Body of pancreas (tissue), 4 donors: ENCODE measurements at regions not wholly inside any gene's neighbourhood (a gene's known extent, or its start where the extent isn't known, plus 50 kb on each side); places are given as distances from the start of the nearest gene placed in this dataset.

Experiments used
- ATAC-seq: fragments of 150-250 bp; one replicate; pipeline ENCODE4 v1.9.1; 2016
- DNase-seq, 4 donors: peaks; one replicate each; pipeline ENCODE4 v3.0.0-alpha.2; 2019
- H3K27ac ChIP-seq, 4 donors: fragments of 200-600 bp; sonication (generic); 1 replicate in 3 of 4; 2 replicates in 1 of 4; pipeline versions ENCODE4 v1.5.1 to v1.6.1; 2016 to 2019; ENCODE audit warnings: mild to moderate bottlenecking in 1 of 4, mixed read lengths in 1 of 4, moderate library complexity in 1 of 4
- H3K27me3 ChIP-seq, 2 donors: fragments of 200-600 bp; sonication (generic); one replicate each; pipeline ENCODE4 v1.6.0; 2016; ENCODE audit warnings: mild to moderate bottlenecking in 1 of 2
- H3K36me3 ChIP-seq, 2 donors: fragments of 200-600 bp; sonication (generic); replicated peaks in 1 of 2; 2 replicates each; pipeline ENCODE4 v1.5.1; 2016; ENCODE audit warnings: low read depth in 2 of 2; ENCODE audit not compliant: insufficient read depth in 1 of 2
- H3K4me1 ChIP-seq: fragments of 200-600 bp; sonication (generic); one replicate; pipeline ENCODE4 v1.6.0; 2016
- H3K4me3 ChIP-seq, 2 donors: fragments of 200-600 bp; sonication (generic); 1 replicate in 1 of 2; 2 replicates in 1 of 2; pipeline ENCODE4 v1.5.1; 2016 to 2019
- H3K9me3 ChIP-seq, 3 donors: fragments of 200-600 bp; sonication (generic); 1 replicate in 2 of 3; 2 replicates in 1 of 3; pipeline ENCODE4 v1.5.1; 2016
- POLR2A ChIP-seq, 3 donors: fragments of 450-650 bp; IDR thresholded peaks; one replicate each; pipeline ENCODE4 v1.6.1; 2016; ENCODE audit warnings: antibody characterized with exemption in 3 of 3, mild to moderate bottlenecking in 2 of 3
- WGBS, 2 donors: methylation state at CpG; one replicate each; pipeline ENCODE4 v1.1.5; 2017; 5-methylcytosine and 5-hydroxymethylcytosine counted together
- intact Hi-C: fragments of 100-400 bp; cut with DNase I; formaldehyde crosslinking; loops from one replicate; pipeline ENCODE4 v1.15.1; 2023
- TF ChIP-seq, protein P1 (sequence below), 7 experiments: fragments of 450-650 bp in 4 of 7; fragments of 200-600 bp in 3 of 7; sonication (generic) in 3 of 7; IDR thresholded peaks; one replicate each; pipeline ENCODE4 v1.5.1; 2016 to 2019; ENCODE audit warnings: antibody characterized with exemption in 7 of 7

DNA sequence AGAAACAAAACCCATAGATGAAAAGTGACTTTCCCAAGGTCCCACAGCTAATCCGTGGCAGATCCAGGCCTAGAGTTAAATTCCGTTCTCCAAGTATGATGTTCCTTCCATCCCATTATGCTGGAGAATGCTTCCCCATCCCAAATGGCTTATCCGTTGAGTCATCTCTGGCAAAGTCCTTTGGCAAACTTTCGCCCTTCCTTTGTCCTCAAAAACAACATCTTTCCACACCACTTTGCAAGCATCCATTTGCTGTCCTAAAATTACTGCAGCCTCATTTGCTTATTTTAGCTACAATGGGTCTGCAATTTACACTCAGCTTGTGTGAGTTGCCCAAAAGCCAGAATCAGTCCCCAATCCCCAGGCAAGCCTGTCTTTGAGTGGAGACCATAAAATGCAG is 304.0 kb upstream of the TLE3 start:
- ATAC-seq: no peak
- TF ChIP-seq, protein P1, sequence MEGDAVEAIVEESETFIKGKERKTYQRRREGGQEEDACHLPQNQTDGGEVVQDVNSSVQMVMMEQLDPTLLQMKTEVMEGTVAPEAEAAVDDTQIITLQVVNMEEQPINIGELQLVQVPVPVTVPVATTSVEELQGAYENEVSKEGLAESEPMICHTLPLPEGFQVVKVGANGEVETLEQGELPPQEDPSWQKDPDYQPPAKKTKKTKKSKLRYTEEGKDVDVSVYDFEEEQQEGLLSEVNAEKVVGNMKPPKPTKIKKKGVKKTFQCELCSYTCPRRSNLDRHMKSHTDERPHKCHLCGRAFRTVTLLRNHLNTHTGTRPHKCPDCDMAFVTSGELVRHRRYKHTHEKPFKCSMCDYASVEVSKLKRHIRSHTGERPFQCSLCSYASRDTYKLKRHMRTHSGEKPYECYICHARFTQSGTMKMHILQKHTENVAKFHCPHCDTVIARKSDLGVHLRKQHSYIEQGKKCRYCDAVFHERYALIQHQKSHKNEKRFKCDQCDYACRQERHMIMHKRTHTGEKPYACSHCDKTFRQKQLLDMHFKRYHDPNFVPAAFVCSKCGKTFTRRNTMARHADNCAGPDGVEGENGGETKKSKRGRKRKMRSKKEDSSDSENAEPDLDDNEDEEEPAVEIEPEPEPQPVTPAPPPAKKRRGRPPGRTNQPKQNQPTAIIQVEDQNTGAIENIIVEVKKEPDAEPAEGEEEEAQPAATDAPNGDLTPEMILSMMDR (IDR thresholded peaks at IDR 0.05): no peak
- TF ChIP-seq POLR2A (IDR thresholded peaks at IDR 0.05): no peak
- H3K9me3 ChIP-seq: no peaks in the 10 kb centered on the region
- intact Hi-C loops: no loop called here
- peaks cover 9% of the 10 kb centered on the region for H3K4me1 ChIP-seq
- 80 to 86% methylated on average over 4 of the region's 4 CpGs for WGBS, 2 donors
- H3K27ac ChIP-seq: no peak overlapping the region
- H3K27me3 ChIP-seq: no peaks in the 10 kb centered on the region
- no peak overlapping the region for H3K4me3 ChIP-seq
- DNase-seq: peak in 1 of 4 donors; percentile 8
- no peaks in the 10 kb centered on the region for H3K36me3 ChIP-seq

- Histone ChIP-seq H3K4me1 (peaks cover 9% of the 10 kb centered on the region), H3K36me3 (no peaks in the 10 kb centered on the region), H3K4me3 (no peak overlapping the region), H3K9me3 (no peaks in the 10 kb centered on the region), H3K27me3 (no peaks in the 10 kb centered on the region), H3K27ac (no peak overlapping the region)
- DNase-seq (no peak), ATAC-seq (no peak)
- TF ChIP-seq POLR2A (IDR thresholded peaks at IDR 0.05): no peak
- TF ChIP-seq, protein P1 (IDR thresholded peaks at IDR 0.05): no peak
- 94 to 97% methylated on average over 4 of the region's 4 CpGs for WGBS, 2 donors
- intact Hi-C loops: no loop called here
These were observed 303.2 kb upstream of the TLE3 start for GRCh38 chr15:70400766-70401541.

DNA sequence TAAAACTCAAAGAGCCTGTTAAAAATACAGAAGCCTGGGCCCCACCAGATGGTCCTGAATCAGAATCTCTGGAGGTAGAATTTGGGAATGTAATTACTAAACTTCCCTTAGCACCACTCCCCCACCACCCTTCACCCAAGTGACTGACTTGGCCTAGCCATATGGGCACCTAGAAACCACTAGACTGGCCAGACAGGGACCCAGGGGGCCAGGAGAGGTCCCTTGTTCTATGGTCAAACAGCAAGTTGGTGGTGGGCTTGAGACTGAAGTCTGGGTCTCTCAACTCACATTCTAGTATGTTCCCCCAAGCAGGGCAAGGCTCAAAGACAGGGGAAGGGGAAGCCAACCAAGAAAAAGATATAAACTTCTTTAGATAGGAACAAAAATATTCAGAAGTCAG is 301.5 kb upstream of the TLE3 start:
- no peaks in the 10 kb centered on the region for H3K36me3 ChIP-seq
- TF ChIP-seq, protein P1 (IDR thresholded peaks at IDR 0.05): no peak
- TF ChIP-seq POLR2A (IDR thresholded peaks at IDR 0.05): no peak
- ATAC-seq: no peak
- no peak overlapping the region for H3K4me3 ChIP-seq
- peaks cover 9% of the 10 kb centered on the region for H3K4me1 ChIP-seq
- intact Hi-C loops: no loop called here
- no peak overlapping the region for H3K27ac ChIP-seq
- DNase-seq: no peak
- no peaks in the 10 kb centered on the region for H3K27me3 ChIP-seq
- no peaks in the 10 kb centered on the region for H3K9me3 ChIP-seq

DNA sequence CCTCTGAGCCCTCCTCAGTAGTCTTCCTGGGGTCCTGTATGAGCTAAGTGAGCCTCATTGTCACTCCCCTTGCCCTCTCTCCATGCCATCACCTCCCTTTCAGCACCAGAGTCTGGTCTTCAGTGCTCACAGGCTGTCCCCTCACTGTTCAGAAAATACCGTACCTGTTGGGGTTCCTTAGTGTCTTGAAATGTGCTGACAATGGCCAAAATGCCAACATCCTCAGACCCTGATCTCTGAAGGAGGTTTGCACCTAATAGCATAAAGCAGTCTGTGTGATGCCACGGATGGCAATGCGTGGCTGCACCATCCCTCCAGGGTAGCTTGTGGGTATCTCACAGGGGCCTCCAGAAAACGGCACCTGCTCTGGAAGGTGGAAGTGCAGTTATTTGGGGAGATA is 301.0 kb upstream of the TLE3 start:
- WGBS, 2 donors: 96 to 97% methylated on average over 4 of the region's 4 CpGs
- TF ChIP-seq, protein P1 (IDR thresholded peaks at IDR 0.05): no peak
- TF ChIP-seq POLR2A (IDR thresholded peaks at IDR 0.05): no peak
- intact Hi-C loops: no loop called here

GRCh38 chr15:70396807-70397206 is 299.1 kb upstream of the TLE3 start:
- ATAC-seq: no peak
- no peaks in the 10 kb centered on the region for H3K9me3 ChIP-seq

More for the DNA sequence above, 301.0 kb upstream of the TLE3 start:
- Histone ChIP-seq H3K9me3 (no peaks in the 10 kb centered on the region), H3K4me1 (peaks cover 9% of the 10 kb centered on the region), H3K27ac (no peak overlapping the region), H3K4me3 (no peak overlapping the region), H3K36me3 (no peaks in the 10 kb centered on the region), H3K27me3 (no peaks in the 10 kb centered on the region)
- DNase-seq (no peak), ATAC-seq (no peak)

More at GRCh38 chr15:70396807-70397206, 299.1 kb upstream of the TLE3 start:
- no peak for TF ChIP-seq POLR2A (IDR thresholded peaks at IDR 0.05)
- TF ChIP-seq, protein P1 (IDR thresholded peaks at IDR 0.05): no peak
- Histone ChIP-seq H3K4me1 (peaks cover 9% of the 10 kb centered on the region), H3K4me3 (no peak overlapping the region), H3K27ac (no peak overlapping the region), H3K36me3 (no peaks in the 10 kb centered on the region), H3K27me3 (no peaks in the 10 kb centered on the region)
- intact Hi-C loops: no loop called here
- no peak for DNase-seq
- 77 to 78% methylated on average over 9 of the region's 9 CpGs for WGBS, 2 donors
